GM21515 (cell line): ENCODE measurements at regions not wholly inside any gene's neighbourhood (a gene's known extent, or its start where the extent isn't known, plus 50 kb on each side); places are given as distances from the start of the nearest gene placed in this dataset.
A peak's percentile ranks its signal among the peaks of the same experiment; 100 is the strongest.
"Not testable (repeated sequence)": the region's sequence is repeated elsewhere in the genome, so short reads cannot be mapped to it uniquely, and the experiment has no call there.

ENCODE experiments used
- ATAC-seq: cut with Tn5 transposase; IDR thresholded peaks from one replicate; pipeline ENCODE4 v1.9.1; 2021; ENCODE audit not compliant: unreplicated experiment

- ATAC-seq = no peak
Measured at GRCh38 chr18:58805467-58806187, 59.0 kb upstream of the ZNF532 start.

GRCh38 chr18:58806826-58807714 lies 57.6 kb upstream of the ZNF532 start:
- peak; percentile 93 for ATAC-seq

- ATAC-seq = no peak
Measured at GRCh38 chr18:58807766-58808165, 56.9 kb upstream of the ZNF532 start.

DNA sequence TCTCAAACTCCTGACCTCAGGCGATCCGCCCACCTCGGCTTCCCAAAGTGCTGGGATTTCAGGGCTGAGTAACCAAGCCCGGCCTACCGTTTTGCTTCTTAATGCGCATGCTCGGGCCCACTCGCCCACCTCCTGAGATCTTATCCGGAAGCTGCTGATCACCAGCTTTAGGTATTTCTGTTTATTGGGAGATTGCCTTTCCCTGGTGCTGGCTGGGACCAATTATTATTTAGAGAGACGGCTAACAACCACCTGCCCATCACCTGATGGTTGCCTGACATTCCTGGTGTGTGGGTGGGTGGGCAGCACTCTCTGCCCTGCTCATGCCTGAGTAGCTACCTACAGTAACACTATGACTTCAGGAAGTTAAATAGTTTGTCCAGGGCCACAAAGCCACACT lies 56.3 kb upstream of the ZNF532 start:
- ATAC-seq = no peak

DNA sequence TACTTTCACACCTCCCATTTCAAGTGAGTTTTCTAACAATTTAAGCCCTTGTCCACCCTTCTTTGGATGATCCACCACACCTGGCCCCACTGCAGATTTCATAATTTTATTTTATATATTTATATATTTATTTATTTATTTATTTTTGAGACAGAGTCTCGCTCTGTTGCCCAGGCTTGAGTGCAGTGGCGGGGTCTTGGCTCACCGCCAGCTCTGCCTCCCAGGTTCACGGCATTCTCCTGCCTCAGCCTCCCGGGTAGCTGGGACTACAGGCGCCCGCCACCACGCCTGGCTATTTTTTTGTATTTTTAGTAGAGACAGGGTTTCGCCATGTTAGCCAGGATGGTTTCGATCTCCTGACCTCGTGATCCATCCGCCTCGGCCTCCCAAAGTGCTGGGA lies 52.8 kb upstream of the ZNF532 start:
- ATAC-seq = not testable (repeated sequence)

- no peak for ATAC-seq
Measured at GRCh38 chr18:58813105-58813504, 51.6 kb upstream of the ZNF532 start.

- ATAC-seq = no peak
Measured at GRCh38 chr18:58813561-58814225, 51.0 kb upstream of the ZNF532 start.

DNA sequence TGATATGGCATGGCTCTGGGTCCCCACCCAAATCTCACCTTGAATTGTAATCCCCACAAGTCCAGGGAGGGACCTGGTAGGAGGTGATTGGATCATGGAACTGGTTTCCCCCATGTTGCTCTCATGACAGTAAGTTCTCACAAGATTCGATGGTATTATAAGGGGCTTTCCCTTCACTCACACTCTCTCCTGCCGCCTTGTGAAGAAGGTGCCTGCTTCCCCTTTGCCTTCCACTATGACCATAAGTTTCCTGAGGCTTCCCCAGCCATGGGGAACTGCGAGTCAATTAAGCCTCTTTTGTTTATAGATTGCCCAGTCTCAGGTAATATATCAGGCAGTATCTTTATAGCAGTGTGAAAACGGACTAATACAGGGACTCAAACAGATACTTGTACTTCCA lies 50.4 kb upstream of the ZNF532 start:
- ATAC-seq = no peak
